K562 (cell line): ENCODE measurements at regions not wholly inside any gene's neighbourhood (a gene's known extent, or its start where the extent isn't known, plus 50 kb on each side); places are given as distances from the start of the nearest gene placed in this dataset.
"Not testable (repeated sequence)": the region's sequence is repeated elsewhere in the genome, so short reads cannot be mapped to it uniquely, and the experiment has no call there.

Source experiments
- CBX3 ChIP-seq, 2 experiments: IDR thresholded peaks; 1 replicate in 1 of 2; 2 replicates in 1 of 2; pipeline ENCODE4 v1.6.1; 2012; ENCODE audit warnings: inconsistent platforms in 2 of 2, low read length in 2 of 2, borderline replicate concordance in 1 of 2, control low read depth in 1 of 2
- SRF ChIP-seq, 2 experiments: fragments of 250-450, 450-650 bp in 1 of 2; sonication (Bioruptor Pico) in 1 of 2; sonication (generic) in 1 of 2; formaldehyde crosslinking; IDR thresholded peaks; 2 replicates each; pipeline versions ENCODE4 v1.5.0 to v1.5.1; 2020 to 2022; ENCODE audit warnings: mild to moderate bottlenecking in 1 of 2, missing genetic modification reagents in 1 of 2

GRCh38 chr2:109733746-109734145 is 60.4 kb upstream of the RGPD5 start:
- not testable (repeated sequence) for TF ChIP-seq CBX3 (IDR thresholded peaks at IDR 0.05; ENCODE audit: borderline replicate concordance in 1 of 2, low read length in 2 of 2); SRF (CRISPR knock-in tag; IDR thresholded peaks at IDR 0.05)
